ENCODE measurements at regions not wholly inside any gene's neighbourhood (a gene's known extent, or its start where the extent isn't known, plus 50 kb on each side); places are given as distances from the start of the nearest gene placed in this dataset.

DNA sequence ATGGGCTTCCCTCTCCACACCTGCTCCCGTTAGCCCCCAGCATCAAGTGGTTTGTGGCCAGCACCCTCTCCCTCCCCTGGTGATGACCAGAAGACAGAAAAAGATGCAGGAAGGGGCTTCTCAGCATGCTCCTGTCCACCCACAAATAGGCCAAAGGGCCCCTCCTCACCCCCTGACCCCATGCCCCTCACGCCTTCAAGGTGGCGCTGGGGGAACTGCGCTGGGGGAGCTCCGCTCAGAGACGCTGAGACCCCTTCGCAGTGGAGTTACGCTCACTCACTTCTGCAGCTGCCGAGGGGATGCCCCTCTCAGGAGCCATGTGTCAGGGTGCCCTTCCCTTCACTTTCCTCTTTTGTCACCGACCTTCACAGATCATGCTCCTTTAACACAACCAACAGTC, 92.0 kb downstream of the PSMB1 start:
- no peak for DNase-seq (ENCODE audit: low read depth)
- H3K4me3 ChIP-seq (ENCODE audit: low read depth, low read length) = no peak overlapping the region
- TF ChIP-seq, protein P1, sequence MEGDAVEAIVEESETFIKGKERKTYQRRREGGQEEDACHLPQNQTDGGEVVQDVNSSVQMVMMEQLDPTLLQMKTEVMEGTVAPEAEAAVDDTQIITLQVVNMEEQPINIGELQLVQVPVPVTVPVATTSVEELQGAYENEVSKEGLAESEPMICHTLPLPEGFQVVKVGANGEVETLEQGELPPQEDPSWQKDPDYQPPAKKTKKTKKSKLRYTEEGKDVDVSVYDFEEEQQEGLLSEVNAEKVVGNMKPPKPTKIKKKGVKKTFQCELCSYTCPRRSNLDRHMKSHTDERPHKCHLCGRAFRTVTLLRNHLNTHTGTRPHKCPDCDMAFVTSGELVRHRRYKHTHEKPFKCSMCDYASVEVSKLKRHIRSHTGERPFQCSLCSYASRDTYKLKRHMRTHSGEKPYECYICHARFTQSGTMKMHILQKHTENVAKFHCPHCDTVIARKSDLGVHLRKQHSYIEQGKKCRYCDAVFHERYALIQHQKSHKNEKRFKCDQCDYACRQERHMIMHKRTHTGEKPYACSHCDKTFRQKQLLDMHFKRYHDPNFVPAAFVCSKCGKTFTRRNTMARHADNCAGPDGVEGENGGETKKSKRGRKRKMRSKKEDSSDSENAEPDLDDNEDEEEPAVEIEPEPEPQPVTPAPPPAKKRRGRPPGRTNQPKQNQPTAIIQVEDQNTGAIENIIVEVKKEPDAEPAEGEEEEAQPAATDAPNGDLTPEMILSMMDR (IDR thresholded peaks at IDR 0.05; ENCODE audit: low read depth, low read length, missing control alignments) = no peak

DNA sequence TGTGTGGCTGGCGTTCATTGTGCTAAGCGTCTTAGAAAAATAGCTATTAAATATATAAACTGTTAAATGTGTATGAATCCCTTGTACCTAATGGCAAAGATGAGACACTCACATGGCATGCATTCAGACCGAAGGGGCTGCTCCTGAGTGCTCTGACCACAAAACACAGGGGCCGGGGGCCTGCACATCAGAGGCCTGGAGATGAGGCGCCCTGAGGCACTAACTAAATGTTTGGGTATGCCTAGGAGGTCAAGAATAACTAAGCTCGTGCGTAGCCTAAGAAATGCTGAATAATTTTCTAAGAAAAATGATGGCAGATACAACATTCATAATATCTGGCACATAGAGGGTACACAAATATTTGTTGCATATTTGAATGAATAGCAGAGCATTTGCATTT, 92.5 kb downstream of the PSMB1 start:
- TF ChIP-seq, protein P1 (IDR thresholded peaks at IDR 0.05; ENCODE audit: low read depth, low read length, missing control alignments) = no peak
- no peak overlapping the region for H3K4me3 ChIP-seq (ENCODE audit: low read depth, low read length)
- no peak for DNase-seq (ENCODE audit: low read depth)

DNA sequence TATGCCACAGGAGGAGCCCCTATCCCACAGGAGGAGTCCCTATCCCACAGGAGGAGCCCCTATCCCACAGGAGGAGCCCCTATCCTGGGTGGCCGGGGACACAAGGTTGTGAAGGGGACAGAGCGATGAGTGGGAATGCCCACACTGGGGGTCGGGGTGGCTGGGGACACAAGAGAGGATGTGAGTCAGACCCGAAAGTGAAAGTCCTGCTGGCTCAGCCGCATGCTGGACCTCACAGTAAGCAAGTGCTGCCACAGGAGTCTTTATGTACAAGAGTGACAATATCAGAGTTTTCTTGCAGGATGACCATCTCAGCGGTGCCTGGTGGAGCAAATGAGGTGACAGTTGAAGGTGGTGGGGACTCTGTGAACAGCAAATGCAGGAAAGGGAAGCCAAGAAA, 93.7 kb downstream of the PSMB1 start:
- H3K4me3 ChIP-seq (ENCODE audit: low read depth, low read length) = no peak overlapping the region
- peak; percentile 12 for DNase-seq (ENCODE audit: low read depth)
- TF ChIP-seq, protein P1 (IDR thresholded peaks at IDR 0.05; ENCODE audit: low read depth, low read length, missing control alignments) = no peak

DNA sequence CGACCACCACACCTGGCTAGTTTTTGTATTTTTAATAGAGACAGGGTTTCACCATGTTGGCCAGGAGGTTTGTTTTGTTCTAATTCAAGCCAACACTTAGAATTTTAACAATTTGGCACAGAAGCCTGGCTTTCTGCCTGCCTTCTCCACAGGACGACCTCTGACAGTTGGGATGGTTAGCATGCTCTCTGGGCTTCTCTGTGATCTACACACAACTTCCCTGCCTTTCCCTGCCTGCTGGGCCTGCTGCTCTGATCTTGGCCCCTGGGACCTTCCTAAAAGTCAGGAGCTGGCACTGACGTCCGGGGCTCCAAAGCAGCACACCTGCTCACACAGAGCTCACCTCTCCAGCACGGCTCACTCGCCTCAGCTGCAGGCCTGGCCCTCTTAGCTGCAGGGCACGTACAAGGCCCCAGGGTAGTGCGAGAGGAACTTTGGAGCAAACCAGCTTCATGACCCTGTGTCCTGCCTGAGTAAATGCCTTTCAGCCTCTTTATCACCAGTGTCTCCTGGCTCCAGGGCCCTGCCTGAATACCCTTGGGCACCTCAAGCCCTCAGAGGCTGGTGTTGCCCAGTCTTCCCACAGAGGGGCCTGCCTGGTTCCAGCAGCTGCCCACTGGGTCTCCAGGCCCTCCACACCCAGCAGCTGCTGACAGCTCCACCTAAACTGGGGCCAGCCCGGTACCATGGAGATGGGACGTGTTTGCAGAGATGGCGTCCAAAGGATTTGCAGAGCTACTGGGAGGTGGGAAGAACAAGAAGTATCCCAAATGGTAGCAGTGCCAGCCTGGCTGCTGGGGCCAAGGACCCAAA, 96.0 kb downstream of the PSMB1 start:
- no peak for DNase-seq (ENCODE audit: low read depth)
- TF ChIP-seq, protein P1 (IDR thresholded peaks at IDR 0.05; ENCODE audit: low read depth, low read length, missing control alignments) = no peak
- no peak overlapping the region for H3K4me3 ChIP-seq (ENCODE audit: low read depth, low read length)

Measured in GM12864 (cell line).